CD4-positive, alpha-beta T cell treated with Interleukin-4 for 1 hour (primary cell): ENCODE measurements at regions not wholly inside any gene's neighbourhood (a gene's known extent, or its start where the extent isn't known, plus 50 kb on each side); places are given as distances from the start of the nearest gene placed in this dataset.

Source experiments
- DNase-seq, 2 donors: peaks; one replicate each; pipeline ENCODE4 v3.0.0-alpha.2; 2020 to 2022

DNA sequence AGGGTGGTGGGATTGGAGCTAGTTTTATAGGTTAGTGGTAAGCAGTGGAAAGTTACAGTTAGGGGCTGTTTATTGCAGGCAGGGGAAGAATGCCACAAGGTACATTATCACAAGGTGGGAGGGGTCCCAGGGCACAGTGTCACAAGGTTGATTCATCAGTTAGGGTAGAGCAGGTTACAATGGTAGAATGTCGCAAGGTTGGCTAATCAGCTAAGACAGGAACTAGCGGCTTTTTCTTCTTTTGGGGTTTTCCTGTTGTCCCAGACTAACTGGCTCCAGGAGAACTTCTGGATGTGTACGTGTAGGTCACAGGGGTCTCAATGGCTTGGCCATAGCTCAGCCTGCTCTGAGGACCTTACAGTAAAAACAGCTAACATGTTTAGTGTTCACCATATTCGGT lies 1221.1 kb downstream of the SLITRK1 start:
- no peak for DNase-seq

GRCh38 chr13:82658811-82659210 lies 1223.5 kb downstream of the SLITRK1 start:
- no peak for DNase-seq

GRCh38 chr13:82657471-82657870 lies 1224.8 kb downstream of the SLITRK1 start:
- DNase-seq: no peak

DNA sequence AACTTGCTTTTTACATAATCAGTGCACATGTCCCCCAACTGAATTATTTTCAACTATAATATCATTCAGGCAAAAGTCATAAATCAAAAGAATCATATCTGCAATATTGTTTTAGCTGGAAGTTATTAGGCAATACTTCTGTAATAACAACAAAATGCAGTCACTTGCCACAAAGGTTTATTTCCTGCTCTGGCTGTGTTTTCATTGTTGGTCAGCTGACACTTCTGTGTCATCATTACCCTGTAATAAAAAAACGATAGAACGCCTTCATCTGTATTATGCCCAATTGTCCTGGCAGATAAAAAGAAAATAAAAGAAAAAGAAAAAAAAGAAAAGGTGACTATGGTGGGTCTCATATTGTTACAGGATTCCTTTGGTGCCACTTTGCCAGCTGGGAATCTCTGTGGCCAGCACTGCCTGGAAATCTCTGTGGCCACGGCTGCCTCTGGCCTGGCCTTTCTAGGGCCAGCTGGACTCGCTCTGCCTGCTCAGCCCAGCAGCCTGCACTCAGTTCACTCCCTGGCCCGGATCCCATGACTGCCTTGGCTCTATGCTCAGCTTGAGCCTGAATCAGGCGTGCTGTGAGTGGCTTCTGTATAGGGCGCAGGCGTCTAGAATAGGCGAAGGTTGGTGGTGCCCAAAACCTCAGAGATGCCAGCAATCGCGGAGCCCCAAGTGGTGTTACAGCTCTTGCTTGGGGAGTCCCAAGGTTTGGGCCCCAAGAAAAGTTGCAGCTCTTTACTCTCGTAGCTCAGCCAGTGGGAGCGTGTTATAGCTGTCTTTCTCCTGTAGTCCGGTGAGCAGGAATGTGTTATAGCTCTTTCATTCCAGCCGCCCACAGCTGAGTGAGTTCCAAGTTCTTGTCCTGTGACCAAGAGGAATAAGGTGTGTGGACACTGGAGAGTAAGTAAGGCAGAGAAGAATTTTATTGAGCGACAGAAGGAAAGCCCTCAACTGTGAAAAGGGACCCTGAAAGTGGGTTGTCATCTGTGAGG lies 1227.1 kb downstream of the SLITRK1 start:
- DNase-seq: no peak

DNA sequence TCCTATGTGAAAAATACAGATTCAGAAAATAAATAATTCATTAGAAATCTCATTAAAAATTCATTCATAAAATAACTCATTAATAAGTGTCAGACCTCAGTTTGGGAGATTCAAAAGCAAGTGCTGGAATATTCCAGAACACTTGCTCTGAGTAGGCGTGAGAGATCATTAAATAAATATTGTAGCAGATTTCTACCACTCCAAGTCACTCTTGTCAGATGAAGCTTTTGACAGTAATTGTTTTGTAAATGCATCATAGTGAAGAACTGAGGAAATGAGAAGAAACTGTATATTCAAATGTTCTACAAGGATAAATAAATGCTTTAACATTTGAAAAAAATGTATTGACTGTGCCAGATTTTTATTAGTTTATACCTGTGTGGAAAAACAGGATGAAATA lies 1228.1 kb downstream of the SLITRK1 start:
- no peak for DNase-seq

DNA sequence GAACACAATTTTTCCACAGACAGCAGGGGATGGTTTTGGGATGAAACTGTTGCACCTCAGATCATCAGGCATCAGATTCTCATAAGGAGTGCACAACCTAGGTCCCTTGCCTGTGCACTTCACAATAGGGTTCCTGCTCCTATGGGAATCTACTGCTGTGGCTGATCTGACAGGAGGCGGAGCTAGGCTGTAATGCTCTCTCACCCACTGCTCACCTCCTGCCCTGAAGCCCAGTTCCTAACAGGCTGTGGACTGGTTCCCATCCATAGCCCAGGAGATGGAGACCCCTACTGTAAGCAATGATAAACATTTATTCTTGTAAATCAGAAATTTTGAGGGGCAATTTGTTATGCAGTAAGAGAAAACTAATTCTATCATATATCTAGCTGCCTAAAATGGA lies 1234.7 kb downstream of the SLITRK1 start:
- no peak for DNase-seq

DNA sequence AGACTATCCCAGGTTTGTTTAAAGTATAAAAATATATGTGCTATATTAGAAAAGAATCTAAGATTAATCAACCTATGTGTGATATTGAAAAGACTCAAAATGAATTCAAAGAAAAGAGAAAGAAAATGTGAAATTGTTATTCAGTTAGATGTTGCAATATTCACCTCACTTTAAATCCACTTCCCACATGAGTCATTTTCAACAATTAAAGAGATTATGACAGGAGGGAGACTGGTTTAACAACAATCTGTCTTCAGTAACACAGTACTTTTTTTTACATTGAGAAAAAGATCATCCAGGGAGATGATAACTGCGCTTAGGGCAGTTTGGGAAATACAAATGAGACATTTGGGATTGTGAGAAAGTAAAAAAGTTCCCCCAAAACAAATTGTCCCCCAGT lies 1246.2 kb downstream of the SLITRK1 start:
- no peak for DNase-seq

- no peak for DNase-seq
These were observed 1247.3 kb downstream of the SLITRK1 start for GRCh38 chr13:82634946-82635345.

DNA sequence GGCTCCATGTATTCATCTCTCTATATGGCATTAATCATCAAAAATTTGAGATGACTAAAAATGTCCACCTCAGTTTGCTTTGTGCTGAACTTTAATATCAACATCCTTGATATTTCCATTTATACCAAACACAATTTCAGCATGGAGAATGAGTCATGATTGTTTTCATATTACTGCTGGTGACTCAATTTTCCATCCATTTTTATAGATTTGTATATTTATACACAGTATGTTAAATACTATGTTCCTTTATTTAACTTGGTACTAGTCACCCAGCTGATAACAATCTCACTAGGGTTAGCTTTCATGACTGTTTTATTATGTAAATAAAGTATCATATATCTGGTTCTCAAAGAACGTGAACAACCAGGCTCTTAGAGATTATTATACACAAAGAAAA lies 1255.1 kb downstream of the SLITRK1 start:
- no peak for DNase-seq

- DNase-seq: no peak
These were observed 1256.6 kb downstream of the SLITRK1 start for GRCh38 chr13:82625717-82626116.

GRCh38 chr13:82615043-82615442 lies 1267.2 kb downstream of the SLITRK1 start:
- no peak for DNase-seq

GRCh38 chr13:82614086-82614485 lies 1268.2 kb downstream of the SLITRK1 start:
- DNase-seq: no peak

DNA sequence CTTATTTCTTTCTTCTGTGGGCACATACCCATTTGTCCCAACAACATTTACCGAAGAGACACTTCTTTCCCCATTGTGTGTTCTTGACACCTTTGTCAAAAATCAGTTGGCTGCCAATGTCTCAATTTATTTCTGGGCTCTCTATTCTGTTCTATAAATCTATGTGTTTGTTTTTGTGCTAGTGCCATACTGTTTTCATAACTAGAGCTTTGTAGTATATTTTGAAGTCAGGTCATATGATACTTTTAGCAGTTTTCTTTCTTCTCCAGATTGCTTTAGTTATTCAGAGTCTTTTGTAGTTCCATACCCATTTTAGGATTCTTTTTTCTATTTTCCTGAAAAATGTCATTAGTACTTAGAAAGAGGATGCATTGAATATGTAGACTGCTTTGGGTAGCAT lies 1276.3 kb downstream of the SLITRK1 start:
- no peak for DNase-seq

GRCh38 chr13:82597747-82598146 lies 1284.5 kb downstream of the SLITRK1 start:
- DNase-seq: no peak

- no peak for DNase-seq
These were observed 1289.0 kb downstream of the SLITRK1 start for GRCh38 chr13:82593239-82593638.

DNA sequence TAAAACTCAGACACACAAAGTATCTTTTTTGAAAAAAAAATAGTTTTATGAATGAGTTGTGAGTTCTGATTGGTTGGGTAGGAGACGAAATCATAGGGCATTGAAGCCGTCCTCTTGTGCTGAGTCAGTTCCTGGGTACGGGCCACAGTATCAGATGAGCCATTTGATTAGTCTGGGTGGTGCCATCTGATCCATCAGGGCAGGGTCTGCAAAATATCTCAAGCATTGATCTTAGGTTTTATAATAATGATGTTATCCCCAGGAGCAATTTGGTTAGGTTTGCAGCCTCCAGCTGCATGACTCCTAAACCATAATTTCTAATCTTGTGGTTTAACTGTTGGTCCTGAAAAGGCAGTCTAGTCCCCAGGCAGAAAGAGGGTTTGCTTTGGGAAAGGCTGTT lies 1310.6 kb downstream of the SLITRK1 start:
- no peak for DNase-seq

GRCh38 chr13:82569581-82569980 lies 1312.7 kb downstream of the SLITRK1 start:
- DNase-seq: no peak

DNA sequence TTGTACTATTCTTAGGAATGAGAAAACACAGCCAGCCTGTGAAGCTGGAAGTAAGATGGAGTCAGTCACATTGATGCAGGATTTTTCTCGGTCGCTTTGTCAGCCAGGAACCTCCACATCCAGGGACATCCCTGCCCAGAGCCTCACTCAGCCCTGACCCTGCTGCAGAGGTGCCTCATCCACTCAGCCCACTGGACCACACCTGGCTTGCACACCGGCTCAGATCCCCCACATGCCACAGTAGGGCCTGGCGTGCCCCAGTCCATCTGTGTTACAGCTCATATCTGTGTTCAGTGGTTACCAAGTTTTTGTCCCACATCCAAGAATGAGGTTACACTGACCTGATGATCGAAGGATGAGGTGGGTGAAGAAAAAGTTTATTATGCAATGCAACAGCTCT lies 1315.4 kb downstream of the SLITRK1 start:
- no peak for DNase-seq

DNA sequence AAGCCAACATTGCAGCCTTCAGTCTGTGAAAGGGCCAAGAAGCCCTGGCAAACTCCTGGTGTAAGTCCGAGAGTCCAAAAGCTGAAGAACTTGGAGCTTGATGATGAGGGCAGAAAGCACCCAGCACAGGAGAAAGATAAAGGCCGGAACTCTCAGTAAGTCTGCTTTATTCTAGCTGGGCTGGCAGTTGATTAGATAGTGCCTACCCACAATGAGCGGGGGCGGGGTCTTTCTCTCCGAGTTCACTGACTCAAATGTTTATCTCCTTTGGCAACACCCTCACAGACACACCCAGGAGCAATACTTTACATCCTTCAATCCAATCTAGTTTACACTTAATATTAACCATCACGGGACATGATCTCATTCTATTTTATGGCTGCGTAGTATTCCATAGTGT lies 1317.1 kb downstream of the SLITRK1 start:
- no peak for DNase-seq

- no peak for DNase-seq
These were observed 1321.4 kb downstream of the SLITRK1 start for GRCh38 chr13:82560889-82561288.

GRCh38 chr13:82522872-82523271 lies 1359.4 kb downstream of the SLITRK1 start:
- no peak for DNase-seq

DNA sequence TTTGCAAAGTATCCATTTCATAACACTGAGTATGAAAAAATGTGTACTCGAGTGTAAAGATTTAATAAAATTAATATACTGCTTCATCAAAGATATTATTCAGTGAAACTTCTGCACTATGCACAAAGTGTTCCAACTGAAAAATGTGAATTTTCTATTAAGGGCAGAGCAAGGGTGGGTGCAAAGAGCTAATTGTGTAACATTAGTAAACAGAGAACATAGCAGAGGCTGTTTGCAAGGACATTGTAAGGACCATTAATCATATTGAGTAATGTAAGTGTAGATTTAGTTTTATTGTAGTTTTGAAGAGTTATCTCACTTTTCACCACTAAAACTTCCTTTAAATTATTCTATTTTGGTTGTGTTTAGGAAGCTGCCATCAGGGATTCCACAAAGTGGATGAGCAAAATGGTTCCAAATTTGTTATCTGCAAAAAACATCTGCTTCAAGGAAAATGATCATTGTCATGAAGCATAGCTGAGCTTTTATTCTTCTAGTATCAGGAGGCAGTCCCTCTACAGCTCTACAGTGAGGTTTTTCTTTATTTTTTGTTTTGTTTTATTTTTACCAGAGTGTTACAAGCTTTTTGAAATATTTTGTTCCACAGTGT lies 1375.4 kb downstream of the SLITRK1 start:
- DNase-seq: no peak

DNA sequence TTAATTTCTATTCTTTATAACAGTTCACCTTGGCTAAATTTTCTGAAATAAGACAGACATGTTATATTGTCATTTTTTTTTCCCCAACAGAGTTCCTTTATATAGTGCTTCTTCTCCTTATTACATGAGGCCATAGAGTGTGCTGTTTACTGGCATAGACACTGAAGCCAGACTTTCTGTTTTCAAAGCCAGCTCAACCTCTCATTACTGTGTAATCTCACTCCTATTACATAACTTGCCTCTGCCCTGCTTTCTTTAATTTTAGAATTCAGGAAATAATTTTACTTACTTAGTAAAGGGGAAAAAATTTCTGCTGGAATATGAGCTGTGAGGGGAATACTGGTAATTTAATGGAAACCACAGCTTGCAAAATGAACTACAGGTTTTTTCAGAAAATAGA lies 1380.4 kb downstream of the SLITRK1 start:
- no peak for DNase-seq

DNA sequence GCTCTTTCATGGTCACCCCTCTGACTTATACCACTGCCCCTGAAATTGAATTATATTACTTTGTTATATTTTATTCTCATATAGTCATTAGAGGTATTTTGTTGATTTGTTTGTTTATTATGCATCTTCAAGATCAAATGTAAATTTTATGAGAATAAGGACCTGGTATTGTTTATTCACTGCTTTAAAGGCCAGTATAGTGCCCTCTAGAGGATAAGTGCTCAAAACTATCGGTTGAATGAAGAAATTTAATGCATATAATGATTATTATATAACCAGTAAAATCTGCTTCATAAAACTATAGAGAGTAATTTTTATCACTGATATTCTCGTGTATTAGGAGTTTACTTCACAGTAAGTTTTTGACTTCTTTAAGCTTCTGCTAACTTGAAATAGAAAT lies 1401.9 kb downstream of the SLITRK1 start:
- no peak for DNase-seq
